ENCODE measurements at regions not wholly inside any gene's neighbourhood (a gene's known extent, or its start where the extent isn't known, plus 50 kb on each side); places are given as distances from the start of the nearest gene placed in this dataset.

- no peaks in the 10 kb centered on the region for H3K4me1 Mint-ChIP-seq
- no peak for DNase-seq
- H3K36me3 Mint-ChIP-seq (ENCODE audit: low read depth): no peaks in the 10 kb centered on the region
- intact Hi-C loops (cut with micrococcal nuclease): no loop called here
- no peak overlapping the region for H3K4me3 Mint-ChIP-seq
- H3K27me3 Mint-ChIP-seq: no peaks in the 10 kb centered on the region
- no peak overlapping the region for H3K27ac Mint-ChIP-seq
- H3K9me3 Mint-ChIP-seq: peaks cover under 1% of the 10 kb centered on the region
Measured at GRCh38 chr7:110105840-110106239, 985.1 kb upstream of the LRRN3 start.

DNA sequence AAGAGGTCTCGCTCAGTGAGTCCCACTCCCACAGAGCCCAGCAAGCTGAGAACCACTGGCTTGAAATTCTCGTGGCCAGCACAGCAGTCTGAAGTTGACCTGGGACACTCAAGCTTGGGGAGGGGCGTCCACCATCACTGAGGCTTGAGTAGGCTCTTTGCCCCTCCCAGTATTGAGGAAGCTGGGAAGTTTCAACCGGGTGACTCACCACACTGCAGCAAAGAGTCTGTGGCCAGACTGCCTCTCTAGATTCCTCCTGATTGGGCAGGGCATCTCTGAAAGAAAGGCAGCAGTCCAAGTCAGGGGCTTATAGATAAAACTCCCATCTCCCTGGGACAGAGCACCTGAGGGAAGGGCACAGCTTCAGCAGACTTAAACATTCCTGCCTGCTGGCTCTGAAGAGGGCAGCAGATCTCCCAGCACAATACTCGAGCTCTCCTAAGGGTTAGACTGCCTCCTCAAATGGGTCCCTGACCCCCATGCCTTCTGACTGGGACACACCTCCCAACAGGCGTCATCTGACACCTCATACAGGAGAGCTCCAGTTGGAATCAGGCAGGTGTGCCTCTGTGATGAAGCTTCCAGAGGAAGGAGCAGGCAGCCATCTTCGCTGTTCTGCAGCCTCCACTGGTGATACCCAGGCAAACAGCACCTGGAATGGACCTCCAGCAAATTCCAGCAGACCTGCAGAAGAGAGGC lies 970.9 kb upstream of the LRRN3 start:
- Mint-ChIP-seq H3K4me1 (no peaks in the 10 kb centered on the region), H3K36me3 (ENCODE audit: low read depth) (no peaks in the 10 kb centered on the region), H3K9me3 (peaks cover 12% of the 10 kb centered on the region), H3K4me3 (no peak overlapping the region), H3K27me3 (no peaks in the 10 kb centered on the region), H3K27ac (no peak overlapping the region)
- DNase-seq: no peak
- intact Hi-C loops (cut with micrococcal nuclease): no loop called here

DNA sequence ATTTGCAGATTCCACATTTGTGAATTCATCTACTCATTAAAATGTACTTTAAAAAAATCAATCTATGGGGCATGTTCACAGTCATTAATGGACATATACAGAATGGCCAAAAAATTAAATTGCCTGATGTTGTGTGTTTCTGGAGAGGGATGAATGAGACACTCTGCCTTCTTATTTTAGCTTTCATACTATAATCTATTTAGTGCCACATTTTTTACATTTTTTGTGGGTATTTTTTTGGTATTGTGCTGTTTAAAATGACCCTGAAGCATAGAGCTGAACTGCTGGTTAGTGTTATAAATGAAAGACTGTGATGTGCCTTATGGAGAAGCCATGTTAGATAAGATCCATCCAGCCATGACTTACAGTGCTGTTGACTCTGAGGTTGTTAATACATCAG lies 961.8 kb upstream of the LRRN3 start:
- intact Hi-C loops (cut with micrococcal nuclease): no loop called here
- no peak for DNase-seq
- Mint-ChIP-seq H3K4me3 (no peak overlapping the region), H3K9me3 (no peaks in the 10 kb centered on the region), H3K27me3 (no peaks in the 10 kb centered on the region), H3K4me1 (no peaks in the 10 kb centered on the region), H3K36me3 (ENCODE audit: low read depth) (no peaks in the 10 kb centered on the region), H3K27ac (no peak overlapping the region)

GRCh38 chr7:110130669-110131068 lies 960.3 kb upstream of the LRRN3 start:
- Mint-ChIP-seq H3K27ac (no peak overlapping the region), H3K4me3 (no peak overlapping the region), H3K27me3 (no peaks in the 10 kb centered on the region), H3K9me3 (no peaks in the 10 kb centered on the region), H3K4me1 (no peaks in the 10 kb centered on the region), H3K36me3 (ENCODE audit: low read depth) (no peaks in the 10 kb centered on the region)
- intact Hi-C loops (cut with micrococcal nuclease): no loop called here
- no peak for DNase-seq

GRCh38 chr7:110131344-110131743 lies 959.6 kb upstream of the LRRN3 start:
- H3K9me3 Mint-ChIP-seq: no peaks in the 10 kb centered on the region
- H3K27me3 Mint-ChIP-seq: no peaks in the 10 kb centered on the region
- intact Hi-C loops (cut with micrococcal nuclease): no loop called here
- H3K36me3 Mint-ChIP-seq (ENCODE audit: low read depth): no peaks in the 10 kb centered on the region
- H3K4me3 Mint-ChIP-seq: no peak overlapping the region
- H3K4me1 Mint-ChIP-seq: no peaks in the 10 kb centered on the region
- no peak for DNase-seq
- H3K27ac Mint-ChIP-seq: no peak overlapping the region

GRCh38 chr7:110139056-110139455 lies 951.9 kb upstream of the LRRN3 start:
- H3K27ac Mint-ChIP-seq: no peak overlapping the region
- H3K4me3 Mint-ChIP-seq: no peak overlapping the region
- DNase-seq: no peak
- no peaks in the 10 kb centered on the region for H3K27me3 Mint-ChIP-seq
- H3K9me3 Mint-ChIP-seq: no peaks in the 10 kb centered on the region
- intact Hi-C loops (cut with micrococcal nuclease): no loop called here
- H3K36me3 Mint-ChIP-seq (ENCODE audit: low read depth): no peaks in the 10 kb centered on the region
- H3K4me1 Mint-ChIP-seq: no peaks in the 10 kb centered on the region

DNA sequence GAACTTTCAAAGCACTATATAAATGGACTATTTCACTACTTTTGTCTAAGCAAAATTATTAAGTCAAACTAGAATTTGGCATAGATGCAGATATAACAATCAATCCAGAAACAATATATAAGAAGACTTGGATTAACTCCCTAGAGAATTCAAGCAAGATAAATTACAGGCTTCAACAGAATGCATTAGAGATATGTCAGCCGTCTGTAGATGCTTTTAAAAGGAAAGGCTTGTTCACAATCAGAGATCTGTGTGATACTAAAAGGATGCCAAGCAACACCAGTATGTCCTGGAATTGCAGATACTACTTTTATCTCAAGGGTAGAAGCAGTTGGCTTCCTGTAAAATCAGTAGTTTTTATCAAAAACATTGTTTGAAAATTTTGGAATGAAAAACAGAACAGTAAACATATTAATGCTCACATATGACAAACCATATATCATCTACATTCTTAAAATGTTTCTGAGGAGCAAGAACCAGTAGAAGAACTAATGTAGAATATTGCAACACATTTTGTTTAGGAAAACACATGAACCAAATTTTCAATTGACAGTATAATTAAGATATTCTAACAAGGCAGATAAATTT lies 947.9 kb upstream of the LRRN3 start:
- H3K4me1 Mint-ChIP-seq: no peaks in the 10 kb centered on the region
- no peak overlapping the region for H3K27ac Mint-ChIP-seq
- no peak overlapping the region for H3K4me3 Mint-ChIP-seq
- no peaks in the 10 kb centered on the region for H3K27me3 Mint-ChIP-seq
- H3K36me3 Mint-ChIP-seq (ENCODE audit: low read depth): no peaks in the 10 kb centered on the region
- no peak for DNase-seq
- no peaks in the 10 kb centered on the region for H3K9me3 Mint-ChIP-seq
- intact Hi-C loops (cut with micrococcal nuclease): no loop called here

GRCh38 chr7:110144599-110144998 lies 946.3 kb upstream of the LRRN3 start:
- no peaks in the 10 kb centered on the region for H3K27me3 Mint-ChIP-seq
- no peak overlapping the region for H3K4me3 Mint-ChIP-seq
- no peak overlapping the region for H3K27ac Mint-ChIP-seq
- DNase-seq: no peak
- no peaks in the 10 kb centered on the region for H3K36me3 Mint-ChIP-seq (ENCODE audit: low read depth)
- no peaks in the 10 kb centered on the region for H3K9me3 Mint-ChIP-seq
- intact Hi-C loops (cut with micrococcal nuclease): no loop called here
- H3K4me1 Mint-ChIP-seq: no peaks in the 10 kb centered on the region

GRCh38 chr7:110148054-110148453 lies 942.9 kb upstream of the LRRN3 start:
- Mint-ChIP-seq H3K9me3 (no peaks in the 10 kb centered on the region), H3K4me1 (no peaks in the 10 kb centered on the region), H3K27me3 (peaks cover 2% of the 10 kb centered on the region), H3K4me3 (no peak overlapping the region), H3K27ac (no peak overlapping the region), H3K36me3 (ENCODE audit: low read depth) (no peaks in the 10 kb centered on the region)
- intact Hi-C loops (cut with micrococcal nuclease): no loop called here
- DNase-seq: no peak

DNA sequence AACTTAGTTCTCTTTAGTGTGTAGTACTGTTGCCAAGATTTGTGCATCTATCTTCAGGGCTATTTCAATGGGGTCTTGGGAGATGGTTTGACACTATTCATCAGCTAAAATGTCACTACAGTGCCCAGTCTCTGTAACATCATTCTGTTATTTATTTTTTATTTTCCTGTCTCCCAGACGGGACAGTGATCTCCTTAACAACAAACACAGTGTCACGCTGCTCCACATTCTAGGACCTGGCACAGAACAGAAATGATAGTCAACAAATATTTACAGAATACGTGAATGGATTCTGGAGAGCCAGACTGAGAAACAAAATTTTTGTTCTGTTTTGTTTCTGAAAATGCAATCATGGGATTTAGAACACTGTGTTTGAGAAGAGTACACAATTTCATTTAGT lies 937.7 kb upstream of the LRRN3 start:
- Mint-ChIP-seq H3K4me3 (no peak overlapping the region), H3K27ac (no peak overlapping the region), H3K9me3 (no peaks in the 10 kb centered on the region), H3K36me3 (ENCODE audit: low read depth) (no peaks in the 10 kb centered on the region), H3K4me1 (no peaks in the 10 kb centered on the region), H3K27me3 (peaks cover 2% of the 10 kb centered on the region)
- intact Hi-C loops (cut with micrococcal nuclease): no loop called here
- no peak for DNase-seq

GRCh38 chr7:110156511-110156910 lies 934.4 kb upstream of the LRRN3 start:
- Mint-ChIP-seq H3K9me3 (no peaks in the 10 kb centered on the region), H3K4me1 (no peaks in the 10 kb centered on the region), H3K27me3 (no peaks in the 10 kb centered on the region), H3K27ac (no peak overlapping the region), H3K36me3 (ENCODE audit: low read depth) (no peaks in the 10 kb centered on the region), H3K4me3 (no peak overlapping the region)
- no peak for DNase-seq
- intact Hi-C loops (cut with micrococcal nuclease): no loop called here

GRCh38 chr7:110157631-110158362 lies 933.1 kb upstream of the LRRN3 start:
- no peak overlapping the region for H3K27ac Mint-ChIP-seq
- no peaks in the 10 kb centered on the region for H3K27me3 Mint-ChIP-seq
- H3K4me1 Mint-ChIP-seq: no peaks in the 10 kb centered on the region
- H3K4me3 Mint-ChIP-seq: no peak overlapping the region
- intact Hi-C loops (cut with micrococcal nuclease): no loop called here
- DNase-seq: no peak
- H3K9me3 Mint-ChIP-seq: no peaks in the 10 kb centered on the region
- no peaks in the 10 kb centered on the region for H3K36me3 Mint-ChIP-seq (ENCODE audit: low read depth)

- DNase-seq: no peak
- Mint-ChIP-seq H3K36me3 (ENCODE audit: low read depth) (no peaks in the 10 kb centered on the region), H3K4me1 (no peaks in the 10 kb centered on the region), H3K27me3 (no peaks in the 10 kb centered on the region), H3K4me3 (no peak overlapping the region), H3K9me3 (no peaks in the 10 kb centered on the region), H3K27ac (no peak overlapping the region)
- intact Hi-C loops (cut with micrococcal nuclease): no loop called here
Measured at GRCh38 chr7:110168010-110168409, 922.9 kb upstream of the LRRN3 start.

DNA sequence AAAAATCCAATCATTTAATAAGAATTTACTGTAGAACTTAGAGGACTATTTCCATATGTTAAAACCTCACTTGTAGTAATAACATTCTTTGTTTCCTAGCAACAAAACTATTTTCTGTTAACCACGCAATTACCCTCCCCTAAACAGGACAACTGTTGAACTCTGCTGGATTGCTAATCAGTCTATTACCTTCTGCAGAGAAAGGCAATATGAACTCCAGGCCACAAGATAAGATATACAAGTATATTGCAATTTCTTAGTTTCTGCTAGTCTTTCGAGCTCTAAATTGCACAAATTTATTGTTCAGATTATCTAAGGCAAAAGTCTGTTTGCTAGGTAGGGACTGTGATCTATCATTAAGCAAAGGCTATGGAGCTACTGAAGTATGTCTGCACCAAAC lies 920.1 kb upstream of the LRRN3 start:
- H3K27ac Mint-ChIP-seq: no peak overlapping the region

More for the DNA sequence above, 920.1 kb upstream of the LRRN3 start:
- no peak for DNase-seq
- no peaks in the 10 kb centered on the region for H3K9me3 Mint-ChIP-seq
- intact Hi-C loops (cut with micrococcal nuclease): no loop called here
- H3K36me3 Mint-ChIP-seq (ENCODE audit: low read depth): no peaks in the 10 kb centered on the region
- no peak overlapping the region for H3K4me3 Mint-ChIP-seq
- H3K4me1 Mint-ChIP-seq: no peaks in the 10 kb centered on the region
- H3K27me3 Mint-ChIP-seq: no peaks in the 10 kb centered on the region

Measured in activated CD4-positive, alpha-beta T cell treated with anti-CD3 and anti-CD28 coated beads, Interleukin-2, amount 10 ng/mL, durations not matched to agents 24 days and 14 days (primary cell).